ENCODE measurements at regions not wholly inside any gene's neighbourhood (a gene's known extent, or its start where the extent isn't known, plus 50 kb on each side); places are given as distances from the start of the nearest gene placed in this dataset.

- TF ChIP-seq BHLHE40 (IDR thresholded peaks at IDR 0.05; ENCODE audit: low read depth, low read length) (no peak), CTCF (conservative IDR thresholded peaks at IDR 0.05; ENCODE audit: low read depth, low read length) (no peak), CEBPB (IDR thresholded peaks at IDR 0.05; ENCODE audit: low read depth, low read length) (no peak), MXI1 (IDR thresholded peaks at IDR 0.05; ENCODE audit: borderline replicate concordance, low read depth, low read length) (no peak), POLR2A (IDR thresholded peaks at IDR 0.05; ENCODE audit: low read depth, low read length) (no peak), RCOR1 (IDR thresholded peaks at IDR 0.05; ENCODE audit: insufficient replicate concordance, low read length) (no peak)
- TF ChIP-seq, protein P1, sequence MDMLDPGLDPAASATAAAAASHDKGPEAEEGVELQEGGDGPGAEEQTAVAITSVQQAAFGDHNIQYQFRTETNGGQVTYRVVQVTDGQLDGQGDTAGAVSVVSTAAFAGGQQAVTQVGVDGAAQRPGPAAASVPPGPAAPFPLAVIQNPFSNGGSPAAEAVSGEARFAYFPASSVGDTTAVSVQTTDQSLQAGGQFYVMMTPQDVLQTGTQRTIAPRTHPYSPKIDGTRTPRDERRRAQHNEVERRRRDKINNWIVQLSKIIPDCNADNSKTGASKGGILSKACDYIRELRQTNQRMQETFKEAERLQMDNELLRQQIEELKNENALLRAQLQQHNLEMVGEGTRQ (IDR thresholded peaks at IDR 0.05; ENCODE audit: low read depth, low read length): no peak
Observed at GRCh38 chrX:25555521-25555920, 539.8 kb upstream of the ARX start.

Measured in IMR-90 (cell line).